ENCODE measurements at regions not wholly inside any gene's neighbourhood (a gene's known extent, or its start where the extent isn't known, plus 50 kb on each side); places are given as distances from the start of the nearest gene placed in this dataset.

DNA sequence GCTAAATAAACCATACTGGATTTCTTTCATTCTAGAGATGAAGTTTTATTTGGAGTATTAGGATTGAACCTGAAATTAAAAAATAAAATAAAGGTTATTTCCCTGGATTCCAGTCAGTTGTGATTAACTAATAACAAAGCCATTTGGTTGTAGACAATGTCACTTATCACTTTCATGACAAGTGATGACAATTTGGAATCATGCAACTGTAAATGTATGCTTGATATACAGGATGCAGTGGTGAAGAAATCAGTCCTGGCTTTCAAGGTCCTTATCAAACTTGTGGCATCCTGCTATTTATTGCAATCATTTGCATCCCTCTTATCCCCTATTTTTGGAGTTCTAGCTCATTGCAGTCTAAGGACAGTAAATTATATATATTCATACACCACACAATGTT, 425.2 kb downstream of the CHL1 start:
- no peak overlapping the region for H3K4me3 Mint-ChIP-seq (ENCODE audit: unreplicated experiment)
- peaks cover 20% of the 10 kb centered on the region for H3K9me3 Mint-ChIP-seq (ENCODE audit: unreplicated experiment)
- no peaks in the 10 kb centered on the region for H3K36me3 Mint-ChIP-seq (ENCODE audit: low read depth, unreplicated experiment)
- H3K27ac Mint-ChIP-seq (ENCODE audit: unreplicated experiment): no peak overlapping the region
- H3K4me1 Mint-ChIP-seq (ENCODE audit: unreplicated experiment): no peaks in the 10 kb centered on the region
- TF ChIP-seq, protein P1, sequence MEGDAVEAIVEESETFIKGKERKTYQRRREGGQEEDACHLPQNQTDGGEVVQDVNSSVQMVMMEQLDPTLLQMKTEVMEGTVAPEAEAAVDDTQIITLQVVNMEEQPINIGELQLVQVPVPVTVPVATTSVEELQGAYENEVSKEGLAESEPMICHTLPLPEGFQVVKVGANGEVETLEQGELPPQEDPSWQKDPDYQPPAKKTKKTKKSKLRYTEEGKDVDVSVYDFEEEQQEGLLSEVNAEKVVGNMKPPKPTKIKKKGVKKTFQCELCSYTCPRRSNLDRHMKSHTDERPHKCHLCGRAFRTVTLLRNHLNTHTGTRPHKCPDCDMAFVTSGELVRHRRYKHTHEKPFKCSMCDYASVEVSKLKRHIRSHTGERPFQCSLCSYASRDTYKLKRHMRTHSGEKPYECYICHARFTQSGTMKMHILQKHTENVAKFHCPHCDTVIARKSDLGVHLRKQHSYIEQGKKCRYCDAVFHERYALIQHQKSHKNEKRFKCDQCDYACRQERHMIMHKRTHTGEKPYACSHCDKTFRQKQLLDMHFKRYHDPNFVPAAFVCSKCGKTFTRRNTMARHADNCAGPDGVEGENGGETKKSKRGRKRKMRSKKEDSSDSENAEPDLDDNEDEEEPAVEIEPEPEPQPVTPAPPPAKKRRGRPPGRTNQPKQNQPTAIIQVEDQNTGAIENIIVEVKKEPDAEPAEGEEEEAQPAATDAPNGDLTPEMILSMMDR (IDR thresholded peaks at IDR 0.05; ENCODE audit: unreplicated experiment): no peak
- no peaks in the 10 kb centered on the region for H3K27me3 Mint-ChIP-seq (ENCODE audit: unreplicated experiment)
- DNase-seq (ENCODE audit: low spot score): no peak

DNA sequence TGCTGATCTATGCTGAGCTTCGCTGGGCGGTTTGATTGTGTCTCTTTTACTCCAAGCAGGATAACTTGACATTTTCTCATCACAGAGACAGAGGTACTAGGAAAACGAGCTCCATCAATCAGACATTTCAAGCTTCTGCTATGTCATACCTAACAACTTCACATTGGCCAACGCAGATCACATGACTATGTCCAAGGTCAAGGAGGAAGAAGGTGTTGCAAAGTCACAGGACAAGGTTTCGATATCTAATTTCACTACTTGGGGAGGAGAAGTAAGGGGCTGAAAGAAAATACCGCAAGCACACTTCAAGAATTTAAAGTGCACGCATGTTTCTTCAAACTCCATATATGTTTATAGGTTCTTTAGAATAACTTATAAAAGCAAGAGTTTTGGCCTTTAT, 425.8 kb downstream of the CHL1 start:
- no peak overlapping the region for H3K27ac Mint-ChIP-seq (ENCODE audit: unreplicated experiment)
- no peaks in the 10 kb centered on the region for H3K36me3 Mint-ChIP-seq (ENCODE audit: low read depth, unreplicated experiment)
- no peaks in the 10 kb centered on the region for H3K4me1 Mint-ChIP-seq (ENCODE audit: unreplicated experiment)
- H3K4me3 Mint-ChIP-seq (ENCODE audit: unreplicated experiment): no peak overlapping the region
- no peak for DNase-seq (ENCODE audit: low spot score)
- TF ChIP-seq, protein P1 (IDR thresholded peaks at IDR 0.05; ENCODE audit: unreplicated experiment): no peak
- H3K9me3 Mint-ChIP-seq (ENCODE audit: unreplicated experiment): peaks cover 23% of the 10 kb centered on the region
- no peaks in the 10 kb centered on the region for H3K27me3 Mint-ChIP-seq (ENCODE audit: unreplicated experiment)

DNA sequence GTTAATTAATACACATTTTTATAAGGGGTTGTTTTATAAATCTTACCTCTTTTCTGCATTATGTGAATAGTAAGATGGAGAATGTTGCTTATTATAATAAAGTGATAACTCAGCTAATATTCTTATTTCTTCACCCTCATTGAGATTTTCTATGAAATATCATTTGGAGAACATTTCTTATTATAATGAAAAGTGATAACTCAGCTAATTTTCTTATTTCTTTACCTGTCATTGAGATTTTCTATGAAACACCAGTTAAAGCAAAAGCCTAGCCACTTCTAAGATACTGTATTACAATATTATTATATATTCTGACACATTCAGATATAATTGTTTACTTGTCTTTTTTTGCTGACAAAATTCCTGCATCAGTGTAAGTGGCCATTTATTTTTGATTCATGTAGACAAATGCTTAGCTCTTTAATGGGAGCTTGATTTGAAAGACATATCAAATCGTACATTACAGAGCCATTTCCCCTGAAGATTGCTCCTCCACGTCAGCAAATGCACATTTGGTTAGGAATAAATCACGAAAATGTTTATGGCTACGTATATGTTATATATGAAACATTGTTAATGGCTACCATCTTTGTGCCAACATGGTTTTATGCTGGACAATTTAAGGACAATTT, 427.5 kb downstream of the CHL1 start:
- Mint-ChIP-seq H3K27ac (ENCODE audit: unreplicated experiment) (no peak overlapping the region), H3K4me3 (ENCODE audit: unreplicated experiment) (no peak overlapping the region), H3K27me3 (ENCODE audit: unreplicated experiment) (no peaks in the 10 kb centered on the region), H3K4me1 (ENCODE audit: unreplicated experiment) (no peaks in the 10 kb centered on the region), H3K36me3 (ENCODE audit: low read depth, unreplicated experiment) (no peaks in the 10 kb centered on the region), H3K9me3 (ENCODE audit: unreplicated experiment) (peaks cover 30% of the 10 kb centered on the region)
- DNase-seq (ENCODE audit: low spot score): no peak
- TF ChIP-seq, protein P1 (IDR thresholded peaks at IDR 0.05; ENCODE audit: unreplicated experiment): no peak

DNA sequence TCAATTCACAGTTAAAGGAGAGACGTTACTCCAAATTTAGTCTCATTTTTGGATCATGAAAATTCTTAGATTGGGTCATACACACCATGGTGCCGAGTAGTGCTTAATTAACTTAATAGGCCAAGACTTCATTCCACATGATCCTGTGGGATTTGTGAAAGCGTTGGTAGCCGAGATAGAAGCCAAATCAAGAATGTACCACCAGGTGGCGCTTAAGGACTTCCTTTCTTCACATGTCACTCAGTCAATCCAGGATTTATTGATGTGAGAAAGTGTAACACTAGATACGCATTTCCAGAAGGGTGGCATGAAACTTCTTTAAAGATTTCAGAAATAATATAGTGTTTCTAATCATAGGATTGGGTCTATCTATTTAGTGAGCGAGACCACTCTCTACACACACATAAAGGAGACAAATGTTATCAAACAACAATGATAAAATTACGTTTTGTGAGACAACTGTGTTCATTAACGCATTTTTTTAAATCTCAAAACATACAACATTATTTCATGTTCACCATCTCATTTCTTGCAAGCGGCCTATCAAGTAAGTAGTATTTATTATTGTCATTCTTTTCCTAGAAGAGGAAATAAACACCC, 436.1 kb downstream of the CHL1 start:
- DNase-seq (ENCODE audit: low spot score): peak; percentile 4
- H3K27ac Mint-ChIP-seq (ENCODE audit: unreplicated experiment): no peak overlapping the region
- H3K9me3 Mint-ChIP-seq (ENCODE audit: unreplicated experiment): peaks cover 19% of the 10 kb centered on the region
- no peaks in the 10 kb centered on the region for H3K36me3 Mint-ChIP-seq (ENCODE audit: low read depth, unreplicated experiment)
- peaks cover 2% of the 10 kb centered on the region for H3K27me3 Mint-ChIP-seq (ENCODE audit: unreplicated experiment)
- TF ChIP-seq, protein P1 (IDR thresholded peaks at IDR 0.05; ENCODE audit: unreplicated experiment): no peak
- no peak overlapping the region for H3K4me3 Mint-ChIP-seq (ENCODE audit: unreplicated experiment)
- no peaks in the 10 kb centered on the region for H3K4me1 Mint-ChIP-seq (ENCODE audit: unreplicated experiment)

DNA sequence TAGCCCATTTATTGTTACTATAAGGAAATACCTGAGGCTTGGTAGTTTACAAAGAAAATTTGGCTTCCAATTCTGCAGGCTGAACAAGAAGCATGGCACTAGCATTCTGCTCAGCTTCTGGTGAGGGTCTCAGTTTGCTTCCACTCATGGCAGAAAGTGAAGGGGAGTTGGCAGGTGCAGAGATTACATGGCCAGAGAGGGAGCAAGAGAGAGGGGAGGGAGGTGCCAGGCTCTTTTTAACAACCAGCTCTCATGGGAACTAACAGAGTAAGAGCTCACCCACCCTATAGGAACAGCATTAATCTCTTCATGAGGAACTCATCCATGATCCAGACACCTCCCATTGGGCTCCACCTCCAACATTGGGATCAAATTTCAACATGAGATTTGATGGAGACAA, 437.9 kb downstream of the CHL1 start:
- Mint-ChIP-seq H3K4me1 (ENCODE audit: unreplicated experiment) (no peaks in the 10 kb centered on the region), H3K27ac (ENCODE audit: unreplicated experiment) (no peak overlapping the region), H3K36me3 (ENCODE audit: low read depth, unreplicated experiment) (no peaks in the 10 kb centered on the region), H3K4me3 (ENCODE audit: unreplicated experiment) (no peak overlapping the region), H3K9me3 (ENCODE audit: unreplicated experiment) (peaks cover 11% of the 10 kb centered on the region), H3K27me3 (ENCODE audit: unreplicated experiment) (peaks cover 2% of the 10 kb centered on the region)
- TF ChIP-seq, protein P1 (IDR thresholded peaks at IDR 0.05; ENCODE audit: unreplicated experiment): no peak
- DNase-seq (ENCODE audit: low spot score): no peak

Measured in endothelial cell (in vitro differentiated cells).